GM21367 (cell line): ENCODE measurements at regions not wholly inside any gene's neighbourhood (a gene's known extent, or its start where the extent isn't known, plus 50 kb on each side); places are given as distances from the start of the nearest gene placed in this dataset.

Experiments
- ATAC-seq: cut with Tn5 transposase; IDR thresholded peaks from one replicate; pipeline ENCODE4 v1.9.1; 2021; ENCODE audit not compliant: unreplicated experiment

DNA sequence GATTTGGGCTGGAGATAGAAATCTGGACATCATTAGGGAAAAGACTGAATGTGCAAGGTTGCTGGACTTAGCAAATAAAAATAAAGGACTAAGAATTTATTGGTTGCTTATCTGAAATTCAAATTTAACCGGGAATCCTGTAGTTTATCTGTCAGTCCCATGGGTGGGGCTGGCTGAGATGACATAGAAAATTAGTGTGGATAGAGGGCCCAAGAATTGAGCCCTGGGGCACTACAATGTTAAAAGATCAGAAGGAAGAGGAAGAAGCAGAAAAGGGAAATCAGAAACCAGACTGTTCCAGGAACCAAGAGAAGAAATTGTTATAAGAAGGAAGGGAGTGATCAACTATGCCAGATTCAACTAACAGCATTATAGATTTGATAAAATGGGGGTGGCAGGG is 96.7 kb upstream of the CCDC196 start:
- no peak for ATAC-seq

DNA sequence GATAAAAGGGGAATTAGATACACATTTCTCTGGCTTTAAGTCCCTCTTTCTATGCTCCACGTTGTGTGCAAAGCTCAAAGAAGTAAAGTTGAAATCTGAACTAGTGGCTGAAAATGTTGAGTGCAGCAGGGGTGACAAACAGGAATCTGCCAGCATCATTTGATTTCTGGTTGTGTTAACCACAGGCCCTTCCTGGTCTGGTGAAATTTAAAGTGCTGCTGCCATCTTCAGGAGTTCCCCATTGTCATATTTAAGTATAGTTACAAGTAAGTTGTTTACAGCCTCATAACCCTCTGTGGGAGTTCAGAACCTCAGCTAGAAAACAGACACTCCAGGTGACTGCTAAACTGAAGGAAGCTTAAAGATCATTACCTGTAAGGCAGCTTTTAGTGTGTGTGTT is 90.9 kb upstream of the CCDC196 start:
- peak; percentile 65 for ATAC-seq

DNA sequence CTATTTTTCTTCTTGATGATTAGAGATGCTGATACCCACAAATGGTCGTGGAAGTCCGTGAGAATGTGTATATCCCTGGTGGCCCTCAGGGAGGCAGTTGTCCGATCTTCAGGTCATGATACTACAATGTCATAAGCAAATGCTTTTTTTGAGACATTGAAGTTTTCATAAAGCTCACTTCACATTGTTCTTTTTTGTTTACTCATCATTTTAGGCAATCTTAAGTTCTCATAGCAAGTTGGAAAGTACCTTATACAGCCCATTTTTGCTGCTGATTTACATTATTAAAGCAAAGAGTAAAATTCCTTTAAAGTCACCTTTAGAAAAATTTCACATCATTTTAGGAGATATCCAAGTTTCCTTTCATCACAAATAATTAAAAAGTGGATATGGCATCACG is 90.0 kb upstream of the CCDC196 start:
- ATAC-seq, result no peak

DNA sequence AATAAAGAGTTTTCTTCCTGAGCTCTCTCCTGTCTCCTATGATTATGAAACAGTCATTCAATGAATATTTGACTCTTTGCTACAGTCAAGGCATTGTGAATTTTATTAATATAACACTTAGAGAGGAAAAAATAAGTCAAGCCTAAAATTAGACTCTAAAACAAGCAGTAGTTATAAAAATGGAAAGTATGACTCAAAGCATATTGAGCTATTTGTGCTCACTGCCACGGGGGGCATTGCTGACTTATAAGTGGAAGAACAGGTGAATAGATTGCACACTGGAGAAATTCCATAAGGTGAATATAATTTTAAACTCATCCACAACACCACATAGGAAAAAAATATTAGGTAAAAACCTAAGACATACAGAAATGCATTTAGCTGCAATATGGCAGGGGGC is 87.7 kb upstream of the CCDC196 start:
- no peak for ATAC-seq

DNA sequence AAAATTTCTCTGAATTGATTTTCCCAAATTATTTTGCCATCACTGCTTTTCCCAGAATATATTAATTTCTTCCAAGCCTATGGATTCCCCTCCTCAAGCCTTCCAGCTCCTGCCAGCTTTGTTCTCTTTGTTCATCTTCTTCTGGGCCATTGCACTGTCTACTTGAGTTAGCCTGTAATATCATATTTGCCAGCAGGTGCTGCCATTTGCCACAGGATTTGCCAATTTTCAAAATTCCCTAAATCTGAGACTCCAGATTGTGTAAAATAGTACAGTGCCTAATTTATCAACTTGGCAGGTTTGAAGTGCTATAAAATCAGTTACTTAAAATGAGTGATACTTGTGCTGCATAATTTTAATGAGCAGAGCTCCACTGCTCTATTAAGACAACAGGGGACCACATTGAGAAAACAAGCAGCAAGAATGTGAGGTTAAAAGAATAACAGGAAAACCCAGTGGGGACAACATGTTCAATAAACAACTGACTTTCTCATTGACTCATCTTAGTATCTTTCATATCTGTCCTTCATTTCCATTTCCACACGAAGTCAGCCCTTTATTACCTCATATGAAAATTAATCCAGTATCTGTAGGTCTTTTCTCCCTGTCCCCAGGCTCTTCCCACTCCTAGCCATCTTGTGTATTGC is 84.6 kb upstream of the CCDC196 start:
- no peak for ATAC-seq

DNA sequence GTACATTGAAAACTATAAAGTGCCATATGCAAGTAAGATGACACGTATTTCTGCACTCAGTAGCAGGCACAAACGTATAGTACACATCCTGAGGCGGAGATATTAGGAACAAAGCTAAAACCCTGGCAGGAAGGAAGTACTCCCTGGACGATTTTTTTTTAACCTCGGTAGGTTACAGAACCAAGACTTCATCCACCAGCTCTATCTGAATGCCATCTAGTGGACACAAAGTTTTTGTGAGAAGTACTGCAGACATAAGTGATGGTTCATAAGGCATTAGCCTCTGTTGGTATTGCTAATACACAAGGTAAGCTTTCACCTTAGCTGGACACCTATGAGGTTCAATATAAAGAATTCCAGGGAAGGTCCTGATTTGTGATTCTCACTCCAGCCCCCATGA is 83.0 kb upstream of the CCDC196 start:
- ATAC-seq, result no peak

DNA sequence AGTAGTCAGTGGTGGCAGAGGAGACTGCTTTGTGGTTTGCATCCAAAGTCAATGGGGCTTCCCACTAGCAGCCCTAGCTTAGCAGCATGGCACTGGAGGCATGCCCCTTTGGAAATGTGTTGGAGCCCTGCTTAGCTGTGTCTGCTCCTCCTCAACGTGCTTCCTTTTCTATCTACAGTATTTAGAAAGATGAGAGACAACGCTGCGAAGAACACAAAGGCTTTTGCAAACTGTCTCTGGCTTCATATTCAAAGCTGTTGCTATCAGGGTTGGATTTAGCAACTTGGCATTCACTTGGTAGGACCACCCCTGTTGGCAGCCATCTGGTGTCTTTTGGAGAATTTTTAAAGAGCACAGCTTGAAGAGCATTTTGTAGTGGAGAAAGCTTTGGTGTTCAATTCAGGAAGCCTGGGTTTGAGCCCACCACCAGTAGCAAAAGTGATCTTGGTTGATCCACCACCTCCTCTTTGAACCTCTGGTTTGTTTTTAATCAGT is 82.1 kb upstream of the CCDC196 start:
- no peak for ATAC-seq

DNA sequence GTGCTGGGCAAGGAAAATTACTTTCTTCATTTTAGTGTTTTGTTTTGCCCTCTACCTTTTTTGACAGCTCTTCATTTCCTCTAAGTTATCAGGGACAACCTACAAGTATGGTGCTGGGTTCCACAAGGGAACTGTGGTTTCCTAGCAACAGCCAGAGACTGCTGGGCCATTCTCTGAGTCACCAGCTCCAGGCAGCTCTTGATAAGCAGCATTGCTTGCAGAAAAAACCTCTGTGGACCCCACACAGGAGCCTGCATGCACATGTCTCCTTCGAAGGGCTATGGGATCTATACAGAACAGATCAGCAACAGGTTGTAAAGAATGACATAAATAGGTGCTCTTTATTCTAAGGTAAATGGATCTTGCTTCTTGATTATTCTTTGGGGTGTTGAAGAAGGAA is 81.0 kb upstream of the CCDC196 start:
- ATAC-seq, result no peak

DNA sequence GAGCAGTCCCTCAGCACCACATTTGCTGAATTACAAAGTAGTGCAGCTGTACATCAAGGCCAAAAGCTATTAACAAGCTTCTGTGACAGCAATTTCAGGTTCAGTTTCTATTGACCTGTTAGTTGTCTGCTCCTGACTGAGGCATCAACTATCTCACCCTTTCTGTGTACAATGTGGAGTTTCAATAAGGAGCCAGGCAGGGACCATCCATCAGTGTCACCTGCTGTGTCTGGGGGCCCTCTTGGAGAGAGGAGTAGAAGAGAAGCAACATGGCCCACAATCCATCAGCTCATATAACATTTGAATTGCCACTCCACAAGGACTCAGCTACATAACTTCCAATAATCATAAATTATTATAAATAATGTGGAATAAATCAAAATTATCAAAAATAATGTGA is 72.3 kb upstream of the CCDC196 start:
- no peak for ATAC-seq

DNA sequence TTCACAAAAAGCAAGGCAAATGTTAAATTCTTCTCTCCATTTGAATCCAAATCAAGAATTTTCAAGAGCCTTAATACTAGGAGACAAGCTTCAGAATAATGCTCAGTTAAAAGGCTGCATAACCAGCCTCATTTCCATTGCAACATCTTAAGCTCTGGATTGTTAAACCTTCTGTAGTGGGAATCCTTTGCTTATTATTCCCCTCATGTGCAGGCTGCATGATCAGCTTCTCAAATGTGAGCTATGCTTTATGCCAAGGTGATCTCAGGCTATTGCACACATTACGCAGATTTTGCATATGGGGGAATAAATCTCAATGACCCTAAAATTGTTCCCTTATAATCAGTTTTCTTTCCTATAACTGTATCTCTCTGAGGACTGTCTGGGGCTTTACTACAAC is 71.7 kb upstream of the CCDC196 start:
- no peak for ATAC-seq

DNA sequence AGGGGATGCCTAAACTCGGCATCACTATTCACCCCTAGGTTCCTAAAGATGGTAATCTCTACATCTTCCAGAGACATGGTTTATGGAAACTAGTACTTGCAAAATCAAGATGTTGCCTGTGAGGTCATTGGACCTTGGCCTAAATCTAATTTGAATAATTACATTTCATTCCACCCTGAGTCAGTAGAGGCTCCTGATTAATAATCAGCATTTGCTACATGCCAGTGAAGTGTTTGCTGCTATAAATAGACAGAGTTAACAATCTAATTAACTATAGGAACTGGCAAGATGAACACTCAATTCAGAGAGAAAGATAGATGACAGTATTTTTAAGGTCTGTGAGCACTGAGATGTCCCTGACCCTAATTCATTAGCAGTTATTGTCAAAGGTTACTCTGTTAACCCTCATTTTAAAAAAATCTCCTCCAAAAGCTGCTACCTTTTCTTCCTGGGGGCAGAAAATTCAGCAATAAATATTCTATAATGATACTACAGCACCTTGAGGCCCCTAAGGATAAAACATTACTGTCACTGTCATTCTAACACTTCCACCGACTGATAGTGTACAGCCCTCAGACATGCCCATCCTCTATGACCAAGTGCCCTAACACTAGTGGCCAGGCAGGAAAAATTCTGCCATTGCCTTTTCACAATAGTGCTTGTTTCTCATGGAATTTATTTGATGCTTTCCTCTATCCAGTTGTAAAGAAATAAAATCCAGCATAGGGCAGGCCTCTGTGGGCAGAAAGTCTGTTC is 65.7 kb upstream of the CCDC196 start:
- ATAC-seq, result no peak

DNA sequence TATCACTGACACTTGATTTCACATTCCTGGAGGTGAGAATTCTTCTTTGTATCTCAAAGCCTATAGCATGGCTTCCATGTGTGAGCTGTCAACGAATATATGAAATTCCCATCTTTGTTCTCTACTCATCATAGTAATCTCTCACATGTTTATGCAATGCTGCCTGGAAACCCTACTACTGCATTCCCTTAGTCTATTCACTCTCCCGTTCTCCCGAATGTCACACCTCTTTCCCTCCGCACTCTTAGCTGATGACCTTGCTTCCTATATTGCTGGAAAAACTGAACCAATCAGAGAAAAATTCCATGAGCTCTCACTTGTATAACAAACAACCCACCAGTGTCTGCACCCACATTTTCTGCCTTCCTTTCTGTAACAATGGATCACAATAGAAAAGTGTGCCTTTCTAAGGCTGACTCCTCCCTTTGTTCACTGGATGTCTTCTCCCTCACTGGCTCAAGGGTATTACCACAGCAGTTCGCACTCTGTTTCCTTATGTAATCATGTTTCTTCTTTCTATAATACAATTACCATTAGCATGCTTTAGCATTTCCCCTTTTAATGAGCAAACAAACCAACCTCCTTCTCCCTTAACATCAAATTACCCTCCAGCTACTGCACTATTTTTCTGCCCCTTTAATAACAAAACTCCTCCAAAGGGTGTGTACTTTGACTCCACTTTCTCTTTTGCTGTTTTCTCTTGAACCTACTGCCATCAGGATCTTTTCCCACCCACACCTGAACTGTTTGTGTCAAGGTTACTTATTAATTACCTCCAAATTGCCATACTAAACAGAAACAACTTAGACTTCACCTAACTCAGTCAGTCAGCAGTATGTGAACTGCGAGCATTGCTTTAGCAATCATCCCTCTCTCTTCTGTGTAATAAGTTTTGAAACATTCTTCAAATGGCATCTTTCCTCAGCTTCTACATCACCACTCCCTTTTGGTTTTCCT is 63.9 kb upstream of the CCDC196 start:
- ATAC-seq, result no peak

DNA sequence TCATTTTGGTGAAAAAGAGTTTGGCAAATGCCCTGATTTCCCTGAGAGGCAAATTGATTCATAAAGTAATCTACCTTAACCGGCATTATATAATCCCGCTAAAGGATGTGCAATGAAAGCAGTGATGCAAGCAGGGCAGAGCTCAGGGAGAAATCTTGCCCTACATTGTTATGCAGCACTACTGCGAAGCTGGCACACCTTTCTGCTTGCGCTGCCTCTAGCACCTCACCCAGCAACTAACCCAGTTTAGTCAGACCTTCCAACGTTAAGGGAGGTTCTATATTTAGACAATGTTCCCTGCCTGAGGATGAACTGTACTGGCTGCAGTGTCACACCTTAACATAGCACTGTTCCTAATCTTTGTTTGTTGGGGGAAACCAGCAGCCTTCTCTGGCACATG is 60.8 kb upstream of the CCDC196 start:
- ATAC-seq, result no peak

DNA sequence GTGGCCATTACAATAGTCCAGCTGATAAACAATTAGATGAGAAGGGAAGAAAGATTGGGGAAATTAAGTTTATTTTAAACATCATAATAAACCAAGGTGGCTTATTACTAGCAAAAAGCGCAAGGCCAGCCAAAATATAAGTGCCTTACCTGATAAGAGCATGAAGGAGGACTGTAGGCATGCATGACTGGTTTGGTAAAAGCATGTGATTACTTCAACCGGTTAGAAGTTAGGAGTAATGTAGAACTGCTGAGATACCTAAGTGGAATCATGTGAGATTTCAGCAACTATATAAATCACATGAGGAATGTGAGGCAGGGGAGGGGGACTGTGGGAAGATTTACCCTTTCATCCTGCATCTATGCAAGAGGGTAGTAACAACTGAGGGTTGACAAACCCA is 59.7 kb upstream of the CCDC196 start:
- ATAC-seq, result no peak

DNA sequence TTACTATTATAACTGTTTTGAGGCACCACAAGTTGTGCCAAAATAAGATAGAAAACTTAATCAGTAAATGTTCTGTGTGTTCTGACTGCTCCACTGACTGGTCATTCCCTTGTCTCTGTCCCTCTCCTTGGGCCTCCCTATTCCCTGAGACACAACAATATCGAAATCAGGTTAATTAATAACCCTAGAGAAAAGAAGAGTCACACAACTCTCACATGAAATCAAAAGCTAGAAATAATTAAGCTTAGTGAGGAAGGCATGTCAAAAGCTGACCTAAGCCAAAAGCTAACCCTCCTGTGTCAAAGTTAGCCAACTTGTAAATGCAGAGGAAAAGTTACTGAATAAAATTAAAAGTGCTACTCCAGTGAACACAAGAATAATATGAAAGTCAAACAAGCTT is 53.8 kb upstream of the CCDC196 start:
- ATAC-seq, result no peak

DNA sequence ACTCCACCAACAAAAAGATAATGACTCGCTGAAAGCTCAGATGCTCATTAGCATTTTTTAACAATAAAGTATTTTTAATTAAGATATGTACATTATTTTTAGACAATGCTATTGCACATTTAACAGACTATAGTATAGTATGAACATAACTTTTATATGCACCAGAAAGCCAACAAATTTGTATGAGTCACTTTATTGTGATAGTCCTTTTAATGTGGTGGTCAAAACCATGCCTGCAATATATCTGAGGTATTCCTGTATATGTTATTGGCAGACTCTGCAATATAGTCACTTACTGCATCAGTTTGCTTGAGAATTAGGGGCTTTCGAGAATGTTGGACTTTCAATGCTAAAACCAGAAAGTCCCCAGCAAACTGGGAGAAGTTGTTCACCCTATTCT is 51.7 kb upstream of the CCDC196 start:
- no peak for ATAC-seq

DNA sequence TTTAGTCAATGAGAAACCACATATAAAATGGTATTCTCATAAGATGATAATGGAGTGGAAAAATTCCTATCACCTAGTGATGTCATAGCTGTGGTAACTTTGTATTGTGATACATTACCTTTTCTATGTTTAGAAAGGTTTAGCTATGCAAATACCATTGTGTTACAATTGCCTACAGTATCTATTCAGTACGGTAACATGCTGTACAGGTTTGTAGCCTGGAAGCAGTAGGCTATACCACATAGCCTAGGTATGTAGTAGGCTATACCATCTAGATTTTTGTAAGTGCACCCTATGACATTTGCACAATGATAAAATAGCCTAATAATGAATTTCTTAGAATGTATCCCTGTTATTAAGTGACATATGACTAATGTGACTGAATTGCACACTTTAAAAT is 50.5 kb upstream of the CCDC196 start:
- no peak for ATAC-seq
